GM12864 (cell line): ENCODE measurements at regions not wholly inside any gene's neighbourhood (a gene's known extent, or its start where the extent isn't known, plus 50 kb on each side); places are given as distances from the start of the nearest gene placed in this dataset.

Source experiments
- DNase-seq: peaks from one replicate; pipeline ENCODE4 v3.0.0-alpha.2; 2011; ENCODE audit warnings: low read depth
- H3K4me3 ChIP-seq: 2 replicates; pipeline ENCODE4 v1.5.1; 2011; ENCODE audit warnings: mild to moderate bottlenecking, low read depth, low read length, control low read depth
- TF ChIP-seq, protein P1 (sequence below): IDR thresholded peaks from 2 replicates; pipeline ENCODE4 v1.5.1; 2011; ENCODE audit warnings: low read depth, mild to moderate bottlenecking, moderate library complexity, low read length, control low read depth, inconsistent platforms; ENCODE audit errors: missing control alignments

DNA sequence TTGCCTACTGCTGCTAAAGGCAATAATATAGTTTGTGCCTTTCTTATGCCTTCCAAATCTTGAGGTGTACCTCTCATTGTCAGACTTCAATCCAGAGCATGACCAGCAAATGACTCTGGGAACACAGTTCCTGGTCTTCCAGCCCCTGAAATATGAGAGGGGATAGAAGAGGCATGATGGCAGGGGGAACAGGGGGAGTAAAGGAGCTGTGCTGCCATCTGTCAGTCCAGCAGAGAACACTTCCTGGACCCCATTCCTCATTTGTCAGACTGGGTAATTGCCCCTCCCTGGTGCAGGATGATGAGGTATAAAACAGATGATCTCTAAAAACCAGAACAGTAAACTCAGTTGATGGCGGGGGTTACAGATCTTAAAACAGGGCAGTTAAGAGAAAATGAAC lies 618.7 kb downstream of the DIAPH3 start:
- no peak for DNase-seq
- H3K4me3 ChIP-seq: no peak overlapping the region
- TF ChIP-seq, protein P1, sequence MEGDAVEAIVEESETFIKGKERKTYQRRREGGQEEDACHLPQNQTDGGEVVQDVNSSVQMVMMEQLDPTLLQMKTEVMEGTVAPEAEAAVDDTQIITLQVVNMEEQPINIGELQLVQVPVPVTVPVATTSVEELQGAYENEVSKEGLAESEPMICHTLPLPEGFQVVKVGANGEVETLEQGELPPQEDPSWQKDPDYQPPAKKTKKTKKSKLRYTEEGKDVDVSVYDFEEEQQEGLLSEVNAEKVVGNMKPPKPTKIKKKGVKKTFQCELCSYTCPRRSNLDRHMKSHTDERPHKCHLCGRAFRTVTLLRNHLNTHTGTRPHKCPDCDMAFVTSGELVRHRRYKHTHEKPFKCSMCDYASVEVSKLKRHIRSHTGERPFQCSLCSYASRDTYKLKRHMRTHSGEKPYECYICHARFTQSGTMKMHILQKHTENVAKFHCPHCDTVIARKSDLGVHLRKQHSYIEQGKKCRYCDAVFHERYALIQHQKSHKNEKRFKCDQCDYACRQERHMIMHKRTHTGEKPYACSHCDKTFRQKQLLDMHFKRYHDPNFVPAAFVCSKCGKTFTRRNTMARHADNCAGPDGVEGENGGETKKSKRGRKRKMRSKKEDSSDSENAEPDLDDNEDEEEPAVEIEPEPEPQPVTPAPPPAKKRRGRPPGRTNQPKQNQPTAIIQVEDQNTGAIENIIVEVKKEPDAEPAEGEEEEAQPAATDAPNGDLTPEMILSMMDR: no peak

DNA sequence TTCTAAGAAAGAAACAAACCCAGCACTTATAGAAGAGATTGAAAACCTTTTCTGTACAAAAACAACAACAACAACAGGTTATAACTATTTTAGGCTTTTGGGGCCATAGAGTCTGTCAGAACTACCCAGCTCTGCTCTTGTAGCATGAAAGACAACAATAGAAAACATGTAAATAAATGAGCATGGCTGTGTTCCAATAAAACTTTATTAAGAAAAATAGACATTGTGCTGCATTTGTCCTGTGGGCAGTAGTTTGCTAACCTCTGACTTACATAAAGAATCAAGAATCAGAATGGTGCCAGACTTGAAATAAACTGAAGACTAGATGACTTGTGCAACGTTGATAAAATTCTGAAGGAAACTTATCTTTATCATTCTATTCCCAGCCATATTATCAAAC lies 617.5 kb downstream of the DIAPH3 start:
- TF ChIP-seq, protein P1: no peak

DNA sequence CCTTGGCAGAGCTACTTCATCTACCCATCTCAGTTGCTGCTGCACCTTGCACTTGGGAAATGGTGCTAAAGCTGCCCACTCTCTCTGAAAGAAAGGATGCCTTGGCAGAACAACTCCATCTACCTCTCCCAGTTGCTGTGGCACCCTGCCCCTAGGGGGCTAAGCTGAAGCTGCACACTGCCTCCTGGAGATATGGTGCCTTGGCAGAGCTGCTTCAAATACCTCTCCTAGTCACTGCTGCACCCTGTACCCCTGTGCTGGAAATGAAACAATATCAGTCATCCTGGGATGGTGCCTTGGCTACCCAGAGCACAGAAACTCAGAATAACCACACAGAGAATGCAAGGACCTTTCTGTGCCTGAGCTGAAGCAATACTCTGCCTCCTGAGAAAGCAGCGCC lies 615.8 kb downstream of the DIAPH3 start:
- no peak for DNase-seq
- TF ChIP-seq, protein P1: no peak
- H3K4me3 ChIP-seq: no peak overlapping the region

More for the DNA sequence above, 617.5 kb downstream of the DIAPH3 start:
- no peak for DNase-seq
- H3K4me3 ChIP-seq: no peak overlapping the region

DNA sequence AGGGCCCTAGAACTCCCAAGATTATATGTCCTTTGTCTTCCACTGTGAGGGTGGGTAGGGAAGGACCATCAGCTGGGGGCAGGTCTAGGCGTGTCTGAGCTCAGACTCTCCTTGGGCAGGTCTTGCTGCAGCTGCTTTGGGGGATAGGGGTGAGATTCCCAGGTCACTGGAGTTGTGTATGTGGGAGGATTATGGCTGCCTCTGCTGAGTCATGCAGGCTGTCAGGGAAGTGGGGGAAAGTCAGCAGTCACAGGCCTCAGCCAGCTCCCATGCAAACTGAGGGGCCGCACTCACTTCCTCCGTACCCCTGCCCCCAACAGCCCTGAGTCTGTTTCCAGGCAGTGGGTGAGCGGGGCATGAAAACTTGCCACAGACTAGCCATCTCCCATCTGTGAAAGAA lies 600.8 kb downstream of the DIAPH3 start:
- TF ChIP-seq, protein P1: no peak
- DNase-seq: no peak

DNA sequence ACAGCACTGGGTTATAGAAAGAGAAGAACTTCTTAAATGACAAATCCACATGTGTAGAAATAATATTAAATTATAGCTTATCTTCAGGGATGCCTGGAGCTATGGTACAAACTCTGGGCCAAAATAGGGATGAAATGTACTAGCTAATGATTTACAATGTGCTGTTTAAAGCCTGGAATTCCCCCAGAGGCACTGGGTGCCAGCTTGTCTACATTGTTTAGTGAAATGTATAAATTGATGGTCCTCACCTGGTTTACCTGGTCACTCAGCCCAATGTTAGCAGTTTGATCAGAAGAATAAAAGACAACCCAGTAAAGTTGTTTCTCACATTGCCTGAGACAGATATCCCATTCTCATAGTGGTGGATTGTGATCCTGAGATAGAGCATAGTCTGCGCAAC lies 597.2 kb downstream of the DIAPH3 start:
- DNase-seq: no peak
- no peak overlapping the region for H3K4me3 ChIP-seq
- TF ChIP-seq, protein P1: no peak

More for the DNA sequence above, 600.8 kb downstream of the DIAPH3 start:
- no peak overlapping the region for H3K4me3 ChIP-seq

DNA sequence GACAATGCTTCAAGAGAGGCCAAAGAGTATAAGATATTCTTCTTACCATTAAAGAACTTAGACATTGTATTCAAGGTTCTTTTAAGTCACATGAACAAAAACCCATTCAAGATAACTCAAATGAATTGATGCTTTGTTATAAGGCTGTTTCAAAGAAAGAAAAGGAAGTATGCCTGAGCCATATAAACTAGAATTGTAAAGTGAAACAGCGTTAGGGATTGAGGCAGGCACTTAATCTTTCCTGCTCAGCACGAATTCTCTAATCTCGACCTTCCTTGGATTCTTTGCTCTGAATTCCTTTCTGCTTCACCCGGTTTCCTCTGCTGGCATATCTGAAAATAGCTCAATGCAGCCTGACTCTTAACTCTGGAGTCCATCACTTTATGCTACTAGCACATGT lies 595.4 kb downstream of the DIAPH3 start:
- TF ChIP-seq, protein P1: no peak

DNA sequence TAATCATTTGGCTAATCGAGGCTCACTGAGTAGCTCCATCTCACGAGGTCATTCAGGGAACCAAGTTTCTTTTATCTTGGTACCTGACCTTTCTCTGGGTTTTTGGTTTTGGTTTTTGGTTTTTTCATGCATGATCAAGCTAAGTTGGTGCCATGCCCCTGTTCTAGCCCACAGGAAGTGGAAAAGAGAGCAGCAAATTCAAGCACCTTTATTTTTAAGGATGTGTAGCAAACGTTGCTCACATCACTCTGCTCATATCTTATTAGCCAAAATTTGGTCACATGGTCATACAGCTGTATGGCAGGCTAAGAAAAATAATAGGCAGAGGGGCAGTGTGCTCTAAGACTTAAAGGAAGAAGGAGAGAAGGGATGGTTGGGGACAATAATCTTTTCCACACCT lies 593.5 kb downstream of the DIAPH3 start:
- TF ChIP-seq, protein P1: no peak
- no peak for DNase-seq
- H3K4me3 ChIP-seq: no peak overlapping the region

More for the DNA sequence above, 595.4 kb downstream of the DIAPH3 start:
- H3K4me3 ChIP-seq: no peak overlapping the region
- DNase-seq: no peak
